Activated T-cell treated with anti-CD3 and anti-CD28 coated beads, Interleukin-2, amount 50 U/mL, for 72 hours (primary cell): ENCODE measurements at regions not wholly inside any gene's neighbourhood (a gene's known extent, or its start where the extent isn't known, plus 50 kb on each side); places are given as distances from the start of the nearest gene placed in this dataset.

ENCODE experiments used
- ATAC-seq, 2 donors: fragments of 150-1000 bp; cut with Tn5 transposase; replicated peaks in 1 of 2; 2 replicates each; pipeline ENCODE4 v1.10.0; 2021; ENCODE audit warnings: moderate library complexity in 2 of 2, mild to moderate bottlenecking in 1 of 2
- DNase-seq, 2 donors: peaks; one replicate each; pipeline ENCODE4 v3.0.0; 2021 to 2022; ENCODE audit warnings: mixed read lengths in 1 of 2
- H3K27ac Mint-ChIP-seq: one replicate; pipeline ENCODE4 v1.8.0; 2022; ENCODE audit warnings: mild to moderate bottlenecking, moderate library complexity, mixed read lengths
- H3K27me3 Mint-ChIP-seq: one replicate; pipeline ENCODE4 v1.8.0; 2022; ENCODE audit warnings: low read depth, mixed read lengths
- H3K36me3 Mint-ChIP-seq, 2 donors: one replicate each; pipeline ENCODE4 v1.8.0; 2022; ENCODE audit warnings: mixed read lengths in 2 of 2, mild to moderate bottlenecking in 1 of 2; ENCODE audit not compliant: insufficient read depth in 2 of 2
- H3K4me1 Mint-ChIP-seq: one replicate; pipeline ENCODE4 v1.8.0; 2022; ENCODE audit warnings: low read depth, mixed read lengths
- H3K4me3 Mint-ChIP-seq, 2 donors: one replicate each; pipeline ENCODE4 v1.8.0; 2022; ENCODE audit warnings: mild to moderate bottlenecking in 2 of 2, mixed read lengths in 2 of 2, moderate library complexity in 2 of 2
- H3K9me3 Mint-ChIP-seq, 2 donors: one replicate each; pipeline ENCODE4 v1.8.0; 2022; ENCODE audit warnings: mixed read lengths in 2 of 2

DNA sequence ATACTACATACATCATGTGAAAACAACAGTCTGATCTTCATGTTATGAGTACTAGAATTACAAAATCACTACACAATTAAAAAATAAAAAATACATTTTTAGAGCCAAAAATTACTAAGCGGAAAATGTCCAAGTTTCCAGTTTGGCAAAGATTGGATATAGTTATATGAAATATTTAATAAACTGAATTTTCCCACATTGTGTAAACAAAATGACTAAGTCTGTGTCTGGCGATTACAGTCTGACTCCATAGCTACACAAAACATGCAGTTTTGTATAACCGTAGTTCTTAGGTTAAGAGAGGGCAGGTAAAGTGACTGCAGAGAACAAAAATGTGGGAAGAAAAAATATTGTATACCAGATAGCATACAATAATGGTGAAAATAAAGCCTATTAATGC, 59.2 kb upstream of the TMEM47 start:
- DNase-seq = no peak
- Mint-ChIP-seq H3K36me3 (peaks cover 0 to 2% of the 10 kb centered on the region in 2 donors), H3K27me3 (peaks cover 7% of the 10 kb centered on the region), H3K9me3 (peaks cover 1 to 4% of the 10 kb centered on the region in 2 donors), H3K4me3 (no peak overlapping the region), H3K27ac (no peak overlapping the region), H3K4me1 (no peaks in the 10 kb centered on the region)
- no peak for ATAC-seq

DNA sequence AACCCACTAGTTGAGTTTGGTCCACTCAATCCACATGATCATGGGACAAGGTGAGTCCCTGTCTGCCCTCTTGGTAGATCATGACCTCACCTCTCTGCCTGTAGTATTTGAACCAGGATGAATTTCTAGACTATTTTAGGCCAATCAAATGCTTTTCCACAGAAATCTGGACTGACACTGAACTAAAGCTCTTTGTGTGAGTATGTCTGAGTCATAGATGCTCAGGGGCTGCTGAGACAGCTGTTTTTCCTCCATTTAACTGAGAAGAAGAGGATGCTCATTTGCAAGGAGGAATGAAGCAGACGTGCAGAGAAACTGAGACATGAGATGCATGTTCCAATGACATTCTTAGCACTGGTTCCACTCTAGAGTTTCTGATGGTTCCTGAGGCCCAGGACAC, 77.3 kb upstream of the TMEM47 start:
- Mint-ChIP-seq H3K36me3 (peaks cover 0 to 1% of the 10 kb centered on the region in 2 donors), H3K27ac (no peak overlapping the region), H3K4me1 (no peaks in the 10 kb centered on the region), H3K9me3 (peaks cover 5 to 7% of the 10 kb centered on the region in 2 donors), H3K4me3 (no peak overlapping the region), H3K27me3 (no peaks in the 10 kb centered on the region)
- ATAC-seq (no peak), DNase-seq (no peak)

DNA sequence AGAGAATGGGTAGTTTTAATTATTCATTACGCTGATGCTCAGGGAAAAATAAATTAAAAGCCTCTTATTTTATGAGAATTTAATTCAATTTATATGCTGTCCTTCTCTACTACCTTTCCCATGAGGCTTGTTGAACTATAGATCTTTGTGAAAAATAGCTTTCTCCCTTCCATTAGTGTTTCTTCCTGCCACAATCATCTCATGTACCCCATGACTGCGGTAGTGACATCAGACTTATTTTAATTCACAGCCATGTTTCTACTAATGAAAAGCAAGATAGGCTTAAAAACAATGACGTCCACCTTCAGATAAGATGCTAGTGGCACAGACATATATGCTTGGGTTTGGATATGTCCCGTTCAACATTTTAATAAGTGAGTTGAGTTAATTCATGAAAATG, 87.4 kb upstream of the TMEM47 start:
- Mint-ChIP-seq H3K27ac (no peak overlapping the region), H3K27me3 (no peaks in the 10 kb centered on the region), H3K4me1 (no peaks in the 10 kb centered on the region), H3K36me3 (no peaks in the 10 kb centered on the region), H3K4me3 (no peak overlapping the region), H3K9me3 (no peaks in the 10 kb centered on the region)
- no peak for DNase-seq
- ATAC-seq = no peak

DNA sequence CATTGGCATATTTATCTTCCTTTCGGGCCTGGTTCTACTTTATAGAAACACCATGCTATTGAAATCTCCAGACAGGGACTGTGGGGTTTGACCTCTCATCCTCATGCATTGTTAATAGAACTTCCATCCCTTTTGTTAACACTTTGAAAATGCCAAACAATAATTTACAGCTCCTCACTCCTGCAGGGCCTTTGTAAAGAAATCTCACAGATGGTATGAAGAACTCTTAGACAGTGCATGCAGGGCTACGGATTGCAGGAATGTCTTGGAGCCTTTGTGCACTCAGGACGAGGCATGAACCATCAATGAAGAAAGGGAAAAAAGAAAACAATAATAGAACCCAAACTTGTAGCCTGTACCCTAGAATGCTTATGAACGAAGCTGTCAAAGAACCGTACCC, 92.8 kb upstream of the TMEM47 start:
- Mint-ChIP-seq H3K36me3 (no peaks in the 10 kb centered on the region), H3K27ac (no peak overlapping the region), H3K4me3 (no peak overlapping the region), H3K9me3 (peaks cover 2 to 3% of the 10 kb centered on the region in 2 donors), H3K27me3 (no peaks in the 10 kb centered on the region), H3K4me1 (no peaks in the 10 kb centered on the region)
- ATAC-seq = no peak
- DNase-seq = no peak

DNA sequence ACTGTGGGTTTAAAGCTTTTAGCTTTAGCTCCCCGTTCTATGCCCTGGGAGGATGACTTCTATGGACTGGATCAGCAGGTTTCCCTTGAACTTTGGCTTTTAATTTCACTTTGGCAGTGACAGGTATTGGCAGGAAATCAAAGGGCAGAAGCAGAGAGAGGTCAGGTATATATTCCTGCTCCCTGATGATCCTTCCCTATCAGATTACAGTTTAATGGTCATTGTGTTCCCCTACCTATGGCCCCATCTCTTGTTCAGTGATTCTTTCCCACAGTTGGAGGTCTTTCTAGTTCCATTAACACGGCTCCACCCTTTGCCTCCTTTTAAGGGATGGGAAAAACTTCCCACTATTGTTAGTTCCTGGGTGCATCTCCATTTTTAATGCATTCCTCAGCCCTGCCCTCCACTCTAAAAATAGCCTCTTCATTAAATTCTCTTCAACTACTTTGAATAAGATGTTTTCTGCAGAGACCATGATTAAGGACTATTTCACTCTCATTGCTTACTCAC, 107.8 kb upstream of the TMEM47 start:
- ATAC-seq (no peak), DNase-seq (no peak)
- H3K4me3 Mint-ChIP-seq = no peak overlapping the region
- no peak overlapping the region for H3K27ac Mint-ChIP-seq
- H3K36me3 Mint-ChIP-seq = no peaks in the 10 kb centered on the region
- H3K4me1 Mint-ChIP-seq = no peaks in the 10 kb centered on the region
- H3K9me3 Mint-ChIP-seq = peaks cover 4 to 5% of the 10 kb centered on the region in 2 donors
- H3K27me3 Mint-ChIP-seq = no peaks in the 10 kb centered on the region

DNA sequence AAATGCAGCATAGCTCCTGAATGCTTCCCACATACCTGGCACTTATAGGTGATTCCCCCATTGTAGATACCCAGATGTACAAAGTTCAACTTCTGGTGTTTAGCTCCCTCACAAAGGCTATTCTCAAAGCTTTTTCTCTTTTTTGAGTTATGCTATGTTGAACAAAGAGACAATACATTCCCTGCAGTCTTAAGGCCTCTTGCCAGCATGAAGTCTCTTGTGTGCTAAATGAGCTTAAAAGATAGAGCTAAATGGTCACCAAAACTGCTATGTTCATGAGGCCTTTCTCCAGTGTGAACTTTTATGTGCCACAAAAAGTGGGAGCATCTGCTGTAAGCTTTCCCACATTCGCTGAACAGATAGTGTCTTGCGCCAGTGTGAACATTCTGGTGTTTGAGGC, 111.2 kb upstream of the TMEM47 start:
- no peak for ATAC-seq
- H3K4me3 Mint-ChIP-seq = no peak overlapping the region
- no peaks in the 10 kb centered on the region for H3K4me1 Mint-ChIP-seq

DNA sequence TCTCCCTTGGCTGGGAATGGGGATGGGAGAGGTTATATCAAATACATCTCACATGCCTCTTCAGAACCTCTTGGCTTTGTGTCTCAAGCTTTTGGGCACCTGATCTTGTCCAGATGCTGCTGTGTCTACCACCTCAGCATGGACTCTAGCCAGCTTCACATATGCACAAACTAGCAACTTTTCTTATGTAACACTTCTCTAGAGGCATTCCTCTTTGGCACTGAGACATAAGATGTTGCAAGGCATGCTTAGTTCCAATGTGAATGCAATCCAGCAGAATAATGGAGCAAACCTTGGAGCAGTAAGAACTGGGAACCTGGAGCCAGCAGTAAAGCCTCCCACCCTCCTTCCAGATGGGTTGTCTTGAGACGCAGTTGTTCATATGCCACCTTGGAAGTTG, 113.4 kb upstream of the TMEM47 start:
- DNase-seq = no peak

More for the DNA sequence above, 111.2 kb upstream of the TMEM47 start:
- Mint-ChIP-seq H3K9me3 (peaks cover 2 to 3% of the 10 kb centered on the region in 2 donors), H3K36me3 (no peaks in the 10 kb centered on the region), H3K27ac (no peak overlapping the region), H3K27me3 (no peaks in the 10 kb centered on the region)
- no peak for DNase-seq

DNA sequence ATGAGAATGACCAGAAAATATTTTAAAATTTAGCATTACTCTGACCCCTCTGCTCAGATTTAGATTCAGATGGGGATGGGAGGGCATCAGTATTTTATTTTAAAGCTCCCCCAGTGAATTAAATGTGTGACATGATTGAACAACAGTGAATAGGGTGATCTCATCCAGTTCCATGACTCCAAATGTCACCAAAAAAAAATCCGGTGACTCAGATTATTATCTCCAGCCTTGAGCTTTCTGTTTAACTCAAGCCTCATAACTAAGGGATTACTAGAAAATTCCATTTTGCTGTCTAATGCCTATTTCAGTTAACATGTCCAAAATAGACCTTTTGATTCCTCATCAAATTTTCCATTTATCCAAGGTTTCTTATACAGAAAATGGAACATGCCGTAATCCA, 121.8 kb upstream of the TMEM47 start:
- DNase-seq = no peak
- no peak overlapping the region for H3K27ac Mint-ChIP-seq
- no peaks in the 10 kb centered on the region for H3K36me3 Mint-ChIP-seq
- H3K27me3 Mint-ChIP-seq = no peaks in the 10 kb centered on the region
- H3K4me3 Mint-ChIP-seq = no peak overlapping the region
- H3K4me1 Mint-ChIP-seq = no peaks in the 10 kb centered on the region
- no peaks in the 10 kb centered on the region for H3K9me3 Mint-ChIP-seq
- ATAC-seq = no peak

More for the DNA sequence above, 113.4 kb upstream of the TMEM47 start:
- Mint-ChIP-seq H3K27me3 (no peaks in the 10 kb centered on the region), H3K4me3 (no peak overlapping the region), H3K4me1 (no peaks in the 10 kb centered on the region), H3K36me3 (no peaks in the 10 kb centered on the region), H3K27ac (no peak overlapping the region), H3K9me3 (peaks cover 2 to 3% of the 10 kb centered on the region in 2 donors)
- no peak for ATAC-seq

DNA sequence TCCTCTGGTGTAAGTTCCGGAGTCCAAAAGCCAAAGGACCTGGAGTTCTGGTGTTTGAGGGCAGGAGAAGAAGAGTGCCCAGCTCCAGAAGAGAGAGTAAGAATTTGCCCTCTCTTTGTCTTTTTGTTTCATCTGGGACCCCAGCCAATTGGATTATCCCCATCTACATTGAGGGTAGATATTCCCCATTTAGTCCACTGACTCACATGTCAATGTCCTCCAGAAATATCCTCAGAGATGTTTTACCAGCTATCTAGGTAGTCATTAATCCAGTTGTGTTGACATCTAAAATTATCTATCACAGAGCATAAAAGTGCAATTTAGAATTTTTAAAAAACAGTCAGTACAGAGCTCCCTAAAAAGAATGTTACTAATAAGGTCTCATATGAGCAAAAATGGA, 132.9 kb upstream of the TMEM47 start:
- H3K36me3 Mint-ChIP-seq = peaks cover 0 to 2% of the 10 kb centered on the region in 2 donors
- no peaks in the 10 kb centered on the region for H3K4me1 Mint-ChIP-seq
- peaks cover 3 to 5% of the 10 kb centered on the region in 2 donors for H3K9me3 Mint-ChIP-seq
- no peak for DNase-seq
- H3K27me3 Mint-ChIP-seq = no peaks in the 10 kb centered on the region
- H3K27ac Mint-ChIP-seq = no peak overlapping the region
- no peak for ATAC-seq
- H3K4me3 Mint-ChIP-seq = no peak overlapping the region

DNA sequence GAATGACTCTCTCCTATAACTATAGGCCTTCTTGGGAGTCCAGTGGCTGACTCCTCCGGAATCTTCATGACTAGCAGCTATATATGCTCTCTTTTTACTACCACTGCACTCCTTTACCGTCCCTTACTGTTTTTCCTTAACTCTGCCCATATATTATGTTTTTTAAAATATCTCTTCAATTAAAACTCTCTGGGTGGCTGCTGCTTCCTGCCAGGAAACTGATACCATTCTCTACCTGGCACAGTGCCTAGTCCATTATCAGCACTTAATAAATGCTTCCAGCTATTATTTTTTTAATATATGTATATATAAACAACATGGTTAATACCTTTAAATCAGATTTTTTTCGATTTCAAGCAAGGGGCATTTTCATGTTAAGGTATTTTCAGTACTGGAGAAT, 136.6 kb upstream of the FAM47B start:
- peaks cover 3 to 7% of the 10 kb centered on the region in 2 donors for H3K36me3 Mint-ChIP-seq
- H3K9me3 Mint-ChIP-seq = peaks cover 0 to 7% of the 10 kb centered on the region in 2 donors
- no peak for DNase-seq
- ATAC-seq = no peak
- H3K4me3 Mint-ChIP-seq = no peak overlapping the region
- no peak overlapping the region for H3K27ac Mint-ChIP-seq
- no peaks in the 10 kb centered on the region for H3K27me3 Mint-ChIP-seq
- H3K4me1 Mint-ChIP-seq = peaks cover 9% of the 10 kb centered on the region

DNA sequence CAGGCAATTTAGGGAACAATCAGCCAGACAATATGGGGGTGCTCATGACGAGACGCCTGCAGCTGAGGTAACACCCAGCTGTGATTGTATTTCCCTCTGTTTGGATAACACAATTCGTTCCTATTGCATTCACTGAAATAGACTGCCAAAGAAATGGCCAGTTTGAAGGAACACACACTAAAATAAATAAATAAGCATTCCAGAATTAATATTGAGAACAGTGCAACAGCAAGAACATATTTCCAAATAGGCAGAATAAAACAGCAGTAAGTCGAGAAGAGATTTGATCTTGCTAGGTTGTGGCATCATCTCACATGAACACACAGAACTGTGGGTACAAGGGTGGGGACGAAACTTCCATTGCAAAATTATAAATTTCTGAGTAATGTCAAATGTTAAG, 133.5 kb upstream of the FAM47B start:
- Mint-ChIP-seq H3K36me3 (peaks cover 2% of the 10 kb centered on the region in 2 donors), H3K27ac (no peak overlapping the region)

DNA sequence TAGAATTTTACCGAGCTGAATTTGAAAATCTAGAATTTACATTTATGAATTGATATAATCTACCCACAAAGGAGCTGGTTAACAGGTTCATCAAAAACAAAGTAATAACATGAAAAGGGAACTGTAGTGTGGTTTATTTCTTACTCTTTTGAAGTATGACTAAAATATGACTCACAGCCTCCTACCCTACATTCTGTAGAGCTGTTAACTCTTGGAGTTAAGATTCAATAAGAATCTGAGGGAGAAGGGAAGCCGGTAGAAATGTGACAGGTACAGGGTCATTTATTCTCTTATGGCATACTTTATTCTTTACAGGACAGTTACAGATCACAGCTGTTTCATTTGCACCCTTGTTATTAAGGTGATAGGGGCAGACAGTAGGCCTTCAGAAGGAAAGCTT, 132.2 kb upstream of the FAM47B start:
- no peak for DNase-seq
- peak; percentile 36 to 87 for ATAC-seq
- no peak overlapping the region for H3K27ac Mint-ChIP-seq
- peaks cover 0 to 1% of the 10 kb centered on the region in 2 donors for H3K9me3 Mint-ChIP-seq
- H3K4me1 Mint-ChIP-seq = peaks cover 9% of the 10 kb centered on the region
- H3K4me3 Mint-ChIP-seq = no peak overlapping the region
- no peaks in the 10 kb centered on the region for H3K36me3 Mint-ChIP-seq
- H3K27me3 Mint-ChIP-seq = peaks cover 2% of the 10 kb centered on the region

More for the DNA sequence above, 133.5 kb upstream of the FAM47B start:
- Mint-ChIP-seq H3K27me3 (no peaks in the 10 kb centered on the region), H3K4me3 (no peak overlapping the region), H3K9me3 (peaks cover 0 to 2% of the 10 kb centered on the region in 2 donors), H3K4me1 (peaks cover 9% of the 10 kb centered on the region)
- ATAC-seq = no peak
- DNase-seq = no peak

DNA sequence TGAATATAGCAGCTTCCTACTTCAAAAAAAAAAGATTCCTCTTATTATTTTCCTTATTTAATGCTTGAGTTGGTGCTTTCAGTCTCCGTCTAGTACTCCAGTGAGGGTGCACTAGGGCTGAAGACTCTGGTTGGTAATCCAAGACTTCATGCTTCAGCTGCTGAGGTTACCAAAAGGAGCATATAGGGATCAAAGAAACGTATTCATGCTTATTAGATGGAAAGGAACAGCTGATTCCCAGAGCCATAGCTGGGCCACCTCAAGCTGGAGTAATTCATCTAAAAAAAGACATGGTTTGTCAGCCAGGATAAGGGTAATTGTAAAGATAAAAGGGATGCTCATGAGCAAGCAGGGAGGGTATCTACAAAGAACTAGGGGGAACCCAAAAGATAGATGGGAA, 131.7 kb upstream of the FAM47B start:
- Mint-ChIP-seq H3K36me3 (no peaks in the 10 kb centered on the region), H3K9me3 (peaks cover 0 to 1% of the 10 kb centered on the region in 2 donors), H3K4me3 (no peak overlapping the region), H3K27me3 (peaks cover 8% of the 10 kb centered on the region), H3K27ac (no peak overlapping the region), H3K4me1 (peaks cover 9% of the 10 kb centered on the region)
- no peak for ATAC-seq
- no peak for DNase-seq

DNA sequence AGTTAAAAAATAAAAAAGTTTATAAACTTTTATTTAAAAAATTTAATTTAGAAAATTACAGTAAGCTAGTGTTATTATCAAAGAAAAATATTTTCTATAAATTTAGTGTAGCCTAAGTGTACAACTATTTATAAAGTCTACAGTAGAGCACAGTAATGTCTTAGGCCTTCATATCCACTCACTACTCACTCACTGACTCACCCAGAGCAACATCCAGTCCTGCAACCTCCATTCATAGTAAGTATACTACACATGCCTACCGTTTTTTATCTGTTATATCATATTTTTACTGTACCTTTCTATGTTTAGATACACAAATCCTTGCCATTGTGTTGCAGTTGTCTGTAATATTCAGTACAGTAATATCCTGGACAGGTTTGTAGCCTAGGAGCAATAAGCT, 129.0 kb upstream of the FAM47B start:
- Mint-ChIP-seq H3K4me1 (peaks cover 9% of the 10 kb centered on the region), H3K9me3 (peaks cover 0 to 5% of the 10 kb centered on the region in 2 donors), H3K36me3 (no peaks in the 10 kb centered on the region), H3K27me3 (peaks cover 8% of the 10 kb centered on the region), H3K27ac (no peak overlapping the region), H3K4me3 (no peak overlapping the region)
- ATAC-seq (no peak), DNase-seq (no peak)
